Neuronal stem cell (in vitro differentiated cells): ENCODE measurements at regions not wholly inside any gene's neighbourhood (a gene's known extent, or its start where the extent isn't known, plus 50 kb on each side); places are given as distances from the start of the nearest gene placed in this dataset.
"Not testable (repeated sequence)": the region's sequence is repeated elsewhere in the genome, so short reads cannot be mapped to it uniquely, and the experiment has no call there.

Experiments used
- DNase-seq: peaks from one replicate; pipeline ENCODE4 v3.0.0-alpha.2; 2013; ENCODE audit warnings: low spot score
- H2AFZ ChIP-seq: one replicate; pipeline ENCODE4 v1.6.1; 2013; ENCODE audit warnings: mild to moderate bottlenecking, low read length, inconsistent platforms
- H2AK5ac ChIP-seq: 2 replicates; pipeline ENCODE4 v1.6.1; 2013; ENCODE audit warnings: low read depth, mild to moderate bottlenecking, inconsistent platforms, low read length, moderate library complexity, mixed read lengths
- H2BK120ac ChIP-seq: 2 replicates; pipeline ENCODE4 v1.6.1; 2013; ENCODE audit warnings: low read depth, mild to moderate bottlenecking, inconsistent platforms, low read length, moderate library complexity, mixed read lengths
- H2BK12ac ChIP-seq: one replicate; pipeline ENCODE4 v1.6.1; 2013; ENCODE audit warnings: low read length, inconsistent platforms
- H2BK15ac ChIP-seq: 2 replicates; pipeline ENCODE4 v1.6.1; 2013; ENCODE audit warnings: mild to moderate bottlenecking, low read length, inconsistent platforms, mixed read lengths
- H2BK5ac ChIP-seq: one replicate; pipeline ENCODE4 v1.6.1; 2013; ENCODE audit warnings: inconsistent platforms, mild to moderate bottlenecking, low read length, moderate library complexity
- H3K14ac ChIP-seq: one replicate; pipeline ENCODE4 v1.6.1; 2013; ENCODE audit warnings: low read length, inconsistent platforms
- H3K18ac ChIP-seq: 2 replicates; pipeline ENCODE4 v1.6.1; 2013; ENCODE audit warnings: low read length, inconsistent platforms
- H3K23ac ChIP-seq: 2 replicates; pipeline ENCODE4 v1.6.1; 2013; ENCODE audit warnings: low read depth, mild to moderate bottlenecking, mixed read lengths, low read length, inconsistent platforms; ENCODE audit not compliant: poor library complexity
- H3K27ac ChIP-seq: replicated peaks from 3 replicates; pipeline ENCODE4 v1.5.1; 2013; ENCODE audit warnings: low read length, inconsistent platforms
- H3K27me3 ChIP-seq, 3 experiments: 2 replicates each; pipeline ENCODE4 v1.6.1; 2013; ENCODE audit warnings: low read length in 3 of 3, mild to moderate bottlenecking in 2 of 3, inconsistent platforms in 1 of 3, low read depth in 1 of 3, mixed read lengths in 1 of 3, moderate library complexity in 1 of 3; ENCODE audit not compliant: control insufficient read depth in 3 of 3, insufficient read depth in 3 of 3
- H3K36me3 ChIP-seq, 2 donors: replicated peaks in 1 of 2; 2 replicates each; pipeline ENCODE4 v1.6.1; 2013; ENCODE audit warnings: low read length in 2 of 2; ENCODE audit not compliant: control insufficient read depth in 2 of 2, insufficient read depth in 2 of 2
- H3K4ac ChIP-seq: 2 replicates; pipeline ENCODE4 v1.6.1; 2013; ENCODE audit warnings: inconsistent platforms, mild to moderate bottlenecking, low read length, moderate library complexity
- H3K4me1 ChIP-seq, 2 donors: 1 replicate in 1 of 2; 2 replicates in 1 of 2; pipeline ENCODE4 v1.6.1; 2013; ENCODE audit warnings: low read length in 2 of 2, low read depth in 1 of 2; ENCODE audit not compliant: control insufficient read depth in 2 of 2, insufficient read depth in 1 of 2
- H3K4me2 ChIP-seq: one replicate; pipeline ENCODE4 v1.6.1; 2013; ENCODE audit warnings: mild to moderate bottlenecking, low read length, inconsistent platforms; ENCODE audit not compliant: insufficient read depth, poor library complexity, severe bottlenecking
- H3K4me3 ChIP-seq, 2 donors: 2 replicates each; pipeline ENCODE4 v1.5.1; 2013; ENCODE audit warnings: low read length in 2 of 2, mild to moderate bottlenecking in 2 of 2, inconsistent platforms in 1 of 2, moderate library complexity in 1 of 2
- H3K79me1 ChIP-seq: one replicate; pipeline ENCODE4 v1.6.1; 2013; ENCODE audit warnings: low read depth, mild to moderate bottlenecking, inconsistent platforms, low read length, moderate library complexity
- H3K9ac ChIP-seq: one replicate; pipeline ENCODE4 v1.6.1; 2013; ENCODE audit warnings: mild to moderate bottlenecking, low read depth, low read length, inconsistent platforms; ENCODE audit not compliant: poor library complexity
- H3K9me3 ChIP-seq, 2 donors: replicated peaks in 1 of 2; 2 replicates each; pipeline versions ENCODE3 to v1.6.1; 2013; ENCODE audit warnings: low read length in 2 of 2, mild to moderate bottlenecking in 2 of 2, inconsistent platforms in 1 of 2, low read depth in 1 of 2, mixed read lengths in 1 of 2, moderate library complexity in 1 of 2; ENCODE audit not compliant: control insufficient read depth in 2 of 2, insufficient read depth in 1 of 2
- H4K8ac ChIP-seq: one replicate; pipeline ENCODE4 v1.6.1; 2013; ENCODE audit warnings: low read depth, mild to moderate bottlenecking, inconsistent platforms, low read length, moderate library complexity
- H4K91ac ChIP-seq: one replicate; pipeline ENCODE4 v1.6.1; 2013; ENCODE audit warnings: low read length, low read depth, mild to moderate bottlenecking, inconsistent platforms; ENCODE audit not compliant: poor library complexity
- WGBS, 2 donors: extraction: QIAGEN DNeasy Blood & Tissue Kit; methylation state at CpG; one replicate each; pipeline ENCODE4 v1.1.7; 2013; ENCODE audit warnings: missing lambda C conversion rate in 2 of 2, mixed read lengths in 1 of 2; ENCODE audit not compliant: insufficient read length in 2 of 2, insufficient replicate concordance in 1 of 2; ENCODE audit errors: extremely low coverage in 2 of 2; 5-methylcytosine and 5-hydroxymethylcytosine counted together

GRCh38 chr21:23548924-23549323 lies 2058.4 kb downstream of the MRPL39 start:
- H2BK120ac ChIP-seq, H3K4me2 ChIP-seq, H3K4me3 ChIP-seq, H3K9me3 ChIP-seq, H3K4ac ChIP-seq, H3K27me3 ChIP-seq, H3K14ac ChIP-seq, H3K27ac ChIP-seq, H3K18ac ChIP-seq, H3K23ac ChIP-seq, H2BK12ac ChIP-seq, H4K91ac ChIP-seq, H3K9ac ChIP-seq, H3K36me3 ChIP-seq, H4K8ac ChIP-seq, DNase-seq, H2BK5ac ChIP-seq, H3K4me1 ChIP-seq, H3K79me1 ChIP-seq, H2AFZ ChIP-seq, H2BK15ac ChIP-seq, H2AK5ac ChIP-seq: not testable (repeated sequence)
- no CpG with 5 or more reads among the region's 5 CpGs for WGBS, 2 donors

- Histone ChIP-seq H3K4ac (no peak overlapping the region), H3K4me3 (no peak overlapping the region), H2BK5ac (no peak overlapping the region), H4K91ac (no peak overlapping the region), H3K27me3 (no peaks in the 10 kb centered on the region), H3K9ac (no peak overlapping the region), H3K9me3 (no peaks in the 10 kb centered on the region), H2AK5ac (no peak overlapping the region), H3K18ac (no peak overlapping the region), H2BK120ac (no peak overlapping the region), H3K23ac (no peak overlapping the region), H2AFZ (no peak overlapping the region), H2BK15ac (no peak overlapping the region), H3K36me3 (no peaks in the 10 kb centered on the region), H3K4me2 (no peak overlapping the region), H3K79me1 (no peaks in the 10 kb centered on the region), H3K4me1 (no peaks in the 10 kb centered on the region), H3K14ac (no peak overlapping the region), H3K27ac (no peak overlapping the region), H2BK12ac (no peak overlapping the region), H4K8ac (no peak overlapping the region)
- DNase-seq = no peak
- WGBS, 2 donors = no CpG with 5 or more reads among the region's 2 CpGs
Observed at GRCh38 chr21:23543333-23543732, 2063.9 kb downstream of the MRPL39 start.

GRCh38 chr21:23542097-23542496 lies 2065.2 kb downstream of the MRPL39 start:
- no peaks in the 10 kb centered on the region for H3K36me3 ChIP-seq
- no peak overlapping the region for H2BK5ac ChIP-seq
- no peak overlapping the region for H3K9ac ChIP-seq
- no peak overlapping the region for H2BK120ac ChIP-seq
- H2BK12ac ChIP-seq = no peak overlapping the region
- no peaks in the 10 kb centered on the region for H3K9me3 ChIP-seq
- no peaks in the 10 kb centered on the region for H3K4me1 ChIP-seq
- no peak overlapping the region for H2BK15ac ChIP-seq
- H3K27ac ChIP-seq = no peak overlapping the region
- no peak overlapping the region for H3K23ac ChIP-seq
- H3K14ac ChIP-seq = no peak overlapping the region
- no peak overlapping the region for H3K4ac ChIP-seq
- H3K4me3 ChIP-seq = no peak overlapping the region
- no peak overlapping the region for H3K4me2 ChIP-seq
- DNase-seq = no peak
- H3K27me3 ChIP-seq = no peaks in the 10 kb centered on the region
- H3K18ac ChIP-seq = no peak overlapping the region
- WGBS, 2 donors = no CpG with 5 or more reads among the region's 1 CpG
- no peak overlapping the region for H4K8ac ChIP-seq
- no peak overlapping the region for H2AFZ ChIP-seq
- no peak overlapping the region for H2AK5ac ChIP-seq
- H3K79me1 ChIP-seq = no peaks in the 10 kb centered on the region
- H4K91ac ChIP-seq = no peak overlapping the region

GRCh38 chr21:23541571-23541970 lies 2065.7 kb downstream of the MRPL39 start:
- no peak overlapping the region for H2BK120ac ChIP-seq
- H3K23ac ChIP-seq = no peak overlapping the region
- no peak overlapping the region for H3K18ac ChIP-seq
- H3K9ac ChIP-seq = no peak overlapping the region
- H3K79me1 ChIP-seq = no peaks in the 10 kb centered on the region
- no peak overlapping the region for H2AK5ac ChIP-seq
- H3K14ac ChIP-seq = no peak overlapping the region
- no peak overlapping the region for H4K91ac ChIP-seq
- no peak overlapping the region for H4K8ac ChIP-seq
- no peak overlapping the region for H2BK5ac ChIP-seq
- H3K36me3 ChIP-seq = no peaks in the 10 kb centered on the region
- H3K9me3 ChIP-seq = no peaks in the 10 kb centered on the region
- no peak overlapping the region for H2BK15ac ChIP-seq
- no peak overlapping the region for H2AFZ ChIP-seq
- H3K27ac ChIP-seq = no peak overlapping the region
- WGBS, 2 donors = no CpG with 5 or more reads among the region's 2 CpGs
- no peaks in the 10 kb centered on the region for H3K27me3 ChIP-seq
- no peak for DNase-seq
- no peak overlapping the region for H3K4ac ChIP-seq
- H3K4me3 ChIP-seq = no peak overlapping the region
- no peak overlapping the region for H3K4me2 ChIP-seq
- no peaks in the 10 kb centered on the region for H3K4me1 ChIP-seq
- H2BK12ac ChIP-seq = no peak overlapping the region
